CD4-positive, alpha-beta memory T cell (primary cell): ENCODE measurements at regions not wholly inside any gene's neighbourhood (a gene's known extent, or its start where the extent isn't known, plus 50 kb on each side); places are given as distances from the start of the nearest gene placed in this dataset.
"Not testable (repeated sequence)": the region's sequence is repeated elsewhere in the genome, so short reads cannot be mapped to it uniquely, and the experiment has no call there.

ENCODE experiments used
- CTCF ChIA-PET: fragments of 350-600 bp; sonication (Branson Sonifier 250); formaldehyde crosslinking; loops from one replicate; lab custom pipeline; 2021; ENCODE audit warnings: inconsistent platforms; ENCODE audit not compliant: partially characterized antibody; lab: Charles Lee
- POLR2A ChIA-PET: fragments of 350-600 bp; sonication (Branson Sonifier 250); formaldehyde crosslinking; loops from one replicate; lab custom pipeline; 2021; ENCODE audit not compliant: partially characterized antibody; lab: Charles Lee
- DNase-seq, 5 donors: peaks; one replicate each; pipeline versions ENCODE4 v3.0.0 to v3.0.0-alpha.2; 2020 to 2022; ENCODE audit warnings: mixed read lengths in 1 of 5
- H3K27ac ChIP-seq: one replicate; pipeline ENCODE4 v1.7.0; 2013; ENCODE audit warnings: low read depth, low read length
- H3K27me3 ChIP-seq: 2 replicates; pipeline ENCODE4 v1.7.0; 2013; ENCODE audit warnings: mild to moderate bottlenecking, low read length, moderate library complexity; ENCODE audit not compliant: insufficient read depth
- H3K36me3 ChIP-seq: 2 replicates; pipeline ENCODE4 v1.7.0; 2013; ENCODE audit warnings: mild to moderate bottlenecking, low read length, moderate library complexity; ENCODE audit not compliant: insufficient read depth
- H3K4me1 ChIP-seq: 2 replicates; pipeline ENCODE4 v1.7.0; 2013; ENCODE audit warnings: mild to moderate bottlenecking, low read length, moderate library complexity; ENCODE audit not compliant: insufficient read depth
- H3K4me3 ChIP-seq, 2 donors: one replicate each; pipeline ENCODE4 v1.7.0; 2013; ENCODE audit warnings: low read length in 2 of 2, mild to moderate bottlenecking in 1 of 2
- H3K9me3 ChIP-seq, 2 donors: one replicate each; pipeline ENCODE4 v1.7.0; 2013; ENCODE audit warnings: low read length in 2 of 2, control low read depth in 1 of 2; ENCODE audit not compliant: control insufficient read depth in 1 of 2
- H3K27ac Mint-ChIP-seq, 7 donors: one replicate each; pipeline ENCODE4 v1.8.0; 2020 to 2021; ENCODE audit warnings: mixed read lengths in 7 of 7, mild to moderate bottlenecking in 6 of 7, inconsistent platforms in 3 of 7, moderate library complexity in 3 of 7
- H3K27me3 Mint-ChIP-seq, 2 donors: one replicate each; pipeline ENCODE4 v1.8.0; 2020 to 2021; ENCODE audit warnings: mixed read lengths in 2 of 2
- H3K36me3 Mint-ChIP-seq, 2 donors: one replicate each; pipeline ENCODE4 v1.8.0; 2020 to 2021; ENCODE audit warnings: mixed read lengths in 2 of 2, inconsistent platforms in 1 of 2, mild to moderate bottlenecking in 1 of 2
- H3K4me1 Mint-ChIP-seq, 4 donors: one replicate each; pipeline ENCODE4 v1.8.0; 2020 to 2021; ENCODE audit warnings: mixed read lengths in 4 of 4, mild to moderate bottlenecking in 1 of 4
- H3K4me3 Mint-ChIP-seq, 8 donors: one replicate each; pipeline ENCODE4 v1.8.0; 2020 to 2021; ENCODE audit warnings: mixed read lengths in 8 of 8, mild to moderate bottlenecking in 7 of 8, moderate library complexity in 6 of 8, inconsistent platforms in 3 of 8
- H3K9me3 Mint-ChIP-seq, 8 donors: one replicate each; pipeline ENCODE4 v1.8.0; 2020 to 2021; ENCODE audit warnings: mixed read lengths in 8 of 8, mild to moderate bottlenecking in 5 of 8, inconsistent platforms in 3 of 8, moderate library complexity in 1 of 8
- intact Hi-C: fragments of 100-400 bp; cut with micrococcal nuclease; formaldehyde crosslinking; loops from one replicate; pipeline ENCODE4 v1.15.1; 2023

GRCh38 chr10:36465604-36466379 is 659.6 kb upstream of the ANKRD30A start:
- Mint-ChIP-seq H3K27ac (no peak overlapping the region), H3K4me1 (no peaks in the 10 kb centered on the region), H3K9me3 (peaks cover 0 to 8% (median 5%) of the 10 kb centered on the region in 8 donors), H3K27me3 (no peaks in the 10 kb centered on the region), H3K4me3 (no peak overlapping the region), H3K36me3 (no peaks in the 10 kb centered on the region)
- CTCF ChIA-PET = no interaction called here
- no peak overlapping the region for H3K4me3 ChIP-seq
- DNase-seq = no peak
- no peaks in the 10 kb centered on the region for H3K4me1 ChIP-seq
- H3K36me3 ChIP-seq = no peaks in the 10 kb centered on the region
- POLR2A ChIA-PET = no interaction called here
- intact Hi-C loops = no loop called here
- no peak overlapping the region for H3K27ac ChIP-seq
- no peaks in the 10 kb centered on the region for H3K9me3 ChIP-seq
- H3K27me3 ChIP-seq = no peaks in the 10 kb centered on the region

DNA sequence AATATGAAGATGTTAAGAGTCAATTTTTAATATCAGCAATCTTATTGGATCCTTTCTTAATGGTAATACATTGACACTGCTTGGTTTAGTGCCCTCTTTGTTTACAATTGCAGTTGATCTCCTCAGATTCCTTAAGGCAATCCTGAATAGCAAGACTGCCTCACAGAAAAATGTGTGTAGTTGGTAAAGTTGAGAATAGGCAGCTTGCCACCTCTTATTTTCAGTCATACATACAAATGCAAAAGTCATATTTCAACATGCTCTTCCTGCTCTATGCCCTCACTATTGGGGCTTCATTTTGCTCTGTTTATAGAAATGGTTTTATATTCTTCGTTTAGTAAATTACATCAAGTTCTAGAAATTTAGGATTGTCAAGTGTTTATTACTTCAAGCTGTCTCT is 661.1 kb upstream of the ANKRD30A start:
- Mint-ChIP-seq H3K4me1 (no peaks in the 10 kb centered on the region), H3K4me3 (no peak overlapping the region), H3K27me3 (no peaks in the 10 kb centered on the region), H3K36me3 (no peaks in the 10 kb centered on the region), H3K9me3 (peaks cover 0 to 9% (median 7%) of the 10 kb centered on the region in 8 donors), H3K27ac (no peak overlapping the region)
- H3K4me3 ChIP-seq = no peak overlapping the region
- intact Hi-C loops = no loop called here
- CTCF ChIA-PET = no interaction called here
- no peak for DNase-seq
- no peaks in the 10 kb centered on the region for H3K27me3 ChIP-seq
- no peak overlapping the region for H3K27ac ChIP-seq
- H3K4me1 ChIP-seq = no peaks in the 10 kb centered on the region
- no peaks in the 10 kb centered on the region for H3K9me3 ChIP-seq
- POLR2A ChIA-PET = no interaction called here
- no peaks in the 10 kb centered on the region for H3K36me3 ChIP-seq

- CTCF ChIA-PET = no interaction called here
Observed at GRCh38 chr10:36463390-36463789, 662.0 kb upstream of the ANKRD30A start.

DNA sequence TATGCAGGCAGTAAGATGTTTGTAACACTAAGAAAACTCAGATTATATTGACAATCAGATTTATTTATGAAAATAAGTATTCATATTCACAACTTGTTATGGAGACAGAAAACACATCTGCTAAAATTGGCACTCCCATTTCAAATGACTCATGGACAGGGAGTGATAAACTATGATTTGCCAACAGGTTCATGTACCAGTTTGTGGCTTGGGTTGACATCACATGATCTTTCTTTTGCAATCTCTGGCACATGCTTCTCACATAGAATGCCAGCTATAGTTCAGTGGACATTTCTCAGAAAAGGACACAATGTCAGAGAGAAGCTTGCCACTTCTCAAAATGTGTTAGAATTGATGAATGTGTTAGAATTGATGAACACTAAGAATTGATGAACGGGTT is 663.2 kb upstream of the ANKRD30A start:
- ChIA-PET CTCF (no interaction called here), POLR2A (no interaction called here)
- Mint-ChIP-seq H3K27ac (no peak overlapping the region), H3K36me3 (no peaks in the 10 kb centered on the region), H3K9me3 (peaks cover 0 to 22% (median 16%) of the 10 kb centered on the region in 8 donors), H3K4me1 (no peaks in the 10 kb centered on the region), H3K27me3 (no peaks in the 10 kb centered on the region), H3K4me3 (no peak overlapping the region)
- Histone ChIP-seq H3K27ac (no peak overlapping the region), H3K36me3 (no peaks in the 10 kb centered on the region), H3K9me3 (no peaks in the 10 kb centered on the region), H3K4me1 (no peaks in the 10 kb centered on the region), H3K27me3 (no peaks in the 10 kb centered on the region), H3K4me3 (no peak overlapping the region)
- intact Hi-C loops = no loop called here
- DNase-seq = no peak

More at GRCh38 chr10:36463390-36463789, 662.0 kb upstream of the ANKRD30A start:
- Histone ChIP-seq H3K9me3 (no peaks in the 10 kb centered on the region), H3K36me3 (no peaks in the 10 kb centered on the region), H3K4me1 (no peaks in the 10 kb centered on the region), H3K27me3 (no peaks in the 10 kb centered on the region), H3K27ac (no peak overlapping the region), H3K4me3 (no peak overlapping the region)
- Mint-ChIP-seq H3K4me1 (no peaks in the 10 kb centered on the region), H3K27me3 (no peaks in the 10 kb centered on the region), H3K27ac (no peak overlapping the region), H3K4me3 (no peak overlapping the region), H3K9me3 (peaks cover 0 to 14% (median 10%) of the 10 kb centered on the region in 8 donors), H3K36me3 (no peaks in the 10 kb centered on the region)
- POLR2A ChIA-PET = no interaction called here
- intact Hi-C loops = no loop called here
- DNase-seq = no peak

- H3K9me3 ChIP-seq, CTCF ChIA-PET, H3K4me3 Mint-ChIP-seq, H3K27me3 Mint-ChIP-seq, H3K27ac ChIP-seq, POLR2A ChIA-PET, H3K27me3 ChIP-seq, H3K36me3 ChIP-seq, H3K27ac Mint-ChIP-seq, H3K4me3 ChIP-seq, intact Hi-C loops, DNase-seq, H3K36me3 Mint-ChIP-seq, H3K4me1 Mint-ChIP-seq, H3K4me1 ChIP-seq: not testable (repeated sequence)
- peaks cover 0 to 37% (median 21%) of the 10 kb centered on the region in 8 donors for H3K9me3 Mint-ChIP-seq
Observed at GRCh38 chr10:36458437-36458836, 667.0 kb upstream of the ANKRD30A start.

DNA sequence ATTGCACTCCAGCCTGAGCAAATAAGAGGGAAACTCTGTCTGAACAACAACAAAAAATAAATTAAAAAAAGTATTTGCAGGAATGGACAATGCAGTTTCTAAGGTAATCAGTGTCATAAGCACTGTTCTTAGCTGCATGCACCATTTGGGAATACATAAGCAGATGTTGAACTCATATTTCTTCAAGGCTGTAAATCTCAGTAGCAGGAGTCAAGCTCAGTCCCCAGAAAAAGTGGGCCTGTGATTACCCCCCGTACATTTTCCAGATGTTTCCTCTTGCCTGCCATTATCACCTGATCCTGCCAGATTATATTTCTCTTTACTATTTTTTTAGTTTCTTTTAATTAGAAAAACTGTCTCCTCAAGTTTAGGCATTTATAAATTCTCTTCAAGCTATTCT is 667.6 kb upstream of the ANKRD30A start:
- H3K36me3 ChIP-seq = no peaks in the 10 kb centered on the region
- POLR2A ChIA-PET = no interaction called here
- intact Hi-C loops = no loop called here
- H3K36me3 Mint-ChIP-seq = no peaks in the 10 kb centered on the region
- CTCF ChIA-PET = no interaction called here
- H3K4me3 Mint-ChIP-seq = no peak overlapping the region
- no peaks in the 10 kb centered on the region for H3K27me3 ChIP-seq
- no peaks in the 10 kb centered on the region for H3K27me3 Mint-ChIP-seq
- peaks cover 0 to 35% (median 21%) of the 10 kb centered on the region in 8 donors for H3K9me3 Mint-ChIP-seq
- no peaks in the 10 kb centered on the region for H3K4me1 ChIP-seq
- H3K27ac ChIP-seq = no peak overlapping the region
- no peaks in the 10 kb centered on the region for H3K4me1 Mint-ChIP-seq
- no peaks in the 10 kb centered on the region for H3K9me3 ChIP-seq
- DNase-seq = no peak
- H3K27ac Mint-ChIP-seq = no peak overlapping the region
- no peak overlapping the region for H3K4me3 ChIP-seq

GRCh38 chr10:36455526-36456133 is 669.8 kb upstream of the ANKRD30A start:
- Histone ChIP-seq H3K4me3 (no peak overlapping the region), H3K36me3 (no peaks in the 10 kb centered on the region), H3K4me1 (no peaks in the 10 kb centered on the region), H3K27me3 (no peaks in the 10 kb centered on the region), H3K9me3 (no peaks in the 10 kb centered on the region), H3K27ac (no peak overlapping the region)
- Mint-ChIP-seq H3K27me3 (no peaks in the 10 kb centered on the region), H3K4me3 (no peak overlapping the region), H3K9me3 (peaks cover 0 to 32% (median 16%) of the 10 kb centered on the region in 8 donors), H3K4me1 (no peaks in the 10 kb centered on the region), H3K27ac (no peak overlapping the region), H3K36me3 (no peaks in the 10 kb centered on the region)
- no peak for DNase-seq
- CTCF ChIA-PET = no interaction called here
- POLR2A ChIA-PET = no interaction called here
- intact Hi-C loops = no loop called here
